ENCODE measurements at regions not wholly inside any gene's neighbourhood (a gene's known extent, or its start where the extent isn't known, plus 50 kb on each side); places are given as distances from the start of the nearest gene placed in this dataset.
A peak's percentile ranks its signal among the peaks of the same experiment; 100 is the strongest.

DNA sequence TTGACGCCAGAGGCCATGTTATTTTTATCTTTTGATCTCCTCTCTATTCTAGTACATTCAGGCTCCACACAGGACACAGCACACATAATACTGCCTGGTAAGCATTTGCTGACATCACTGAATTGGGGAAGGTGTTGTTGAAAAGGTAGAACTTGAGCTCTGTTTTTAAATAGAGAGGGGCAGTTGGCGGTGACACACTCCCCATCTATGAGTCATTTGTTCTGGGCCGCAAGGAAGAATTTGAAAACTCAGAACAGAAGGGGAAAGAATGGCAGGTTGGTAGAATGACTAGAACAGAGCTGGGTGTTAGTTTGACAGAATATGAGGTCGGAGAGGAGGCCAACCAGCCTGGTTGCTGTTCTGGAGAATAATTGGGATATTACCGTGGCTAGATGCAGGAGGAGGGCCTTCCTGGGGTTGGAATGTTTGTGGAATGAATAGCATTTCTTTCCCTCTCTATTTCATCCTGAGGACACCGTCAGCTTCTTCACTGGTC is 52.1 kb upstream of the ERRFI1 start:
- no peak for DNase-seq

DNA sequence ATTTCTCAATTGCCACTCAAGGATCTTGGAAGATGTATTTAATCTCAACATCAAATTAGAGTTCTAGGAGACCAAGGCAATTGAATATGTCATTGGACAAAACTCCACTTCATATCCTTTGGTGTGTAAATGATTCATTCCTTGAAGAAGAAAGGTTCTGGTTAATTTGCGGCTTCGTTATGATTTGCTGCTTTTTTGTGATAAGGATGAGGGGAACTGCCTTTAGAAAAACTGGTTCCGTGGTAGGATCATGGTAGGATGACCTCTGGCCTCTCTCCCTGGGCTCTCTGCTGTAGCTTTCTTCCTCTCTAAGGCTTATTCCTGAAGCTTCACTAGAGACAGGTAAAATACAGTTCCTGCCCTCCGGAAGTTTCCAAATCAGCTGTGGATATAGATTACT is 51.5 kb upstream of the ERRFI1 start:
- DNase-seq: no peak

DNA sequence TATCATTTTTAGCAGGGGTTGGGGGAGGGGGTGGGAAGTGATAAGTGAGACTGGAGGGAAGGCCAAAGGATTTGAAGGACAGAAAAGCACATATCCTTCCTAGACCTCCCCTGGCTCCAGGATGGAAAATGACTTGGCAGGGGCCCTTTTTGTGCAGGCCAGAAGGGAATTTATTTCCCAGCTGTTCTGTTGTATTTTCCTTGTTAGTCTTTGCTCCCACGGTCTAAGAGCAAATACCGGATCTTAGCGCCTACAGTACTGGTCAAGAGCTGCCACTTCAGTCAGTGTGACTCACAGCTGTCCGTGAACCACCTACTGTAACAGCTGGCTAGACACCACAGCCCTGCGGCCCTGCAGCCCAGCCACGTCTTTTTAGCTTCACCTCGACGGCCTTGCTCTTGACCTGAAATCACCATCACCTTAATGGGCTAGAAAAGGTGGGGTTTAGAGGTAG is 51.0 kb upstream of the ERRFI1 start:
- peak; percentile 43 for DNase-seq

DNA sequence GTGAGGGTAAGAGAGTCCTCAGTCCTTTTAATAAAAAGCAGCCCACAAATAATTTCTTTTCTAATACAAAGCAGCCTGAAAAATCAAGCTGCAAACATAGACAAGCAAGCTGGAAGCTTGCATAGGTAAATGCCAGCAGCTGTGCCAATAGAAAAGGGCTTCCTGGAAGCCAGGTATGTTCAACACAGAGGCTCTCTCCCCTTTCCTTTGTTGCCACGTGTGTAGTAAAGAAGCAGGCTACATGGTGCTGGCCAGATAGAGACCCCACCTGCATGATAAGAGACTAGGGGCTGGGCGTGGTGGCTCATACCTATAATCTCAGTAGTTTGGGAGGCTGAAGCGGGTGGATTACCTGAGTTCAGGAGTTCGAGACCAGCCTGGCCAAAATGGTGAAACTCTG is 50.1 kb upstream of the ERRFI1 start:
- no peak for DNase-seq
